Esophagus (tissue), 2 donors: ENCODE measurements at regions not wholly inside any gene's neighbourhood (a gene's known extent, or its start where the extent isn't known, plus 50 kb on each side); places are given as distances from the start of the nearest gene placed in this dataset.
A peak's percentile ranks its signal among the peaks of the same experiment; 100 is the strongest.

Experiments used
- H3K27ac ChIP-seq, 2 donors: one replicate each; pipeline ENCODE4 v1.5.1; 2013; ENCODE audit warnings: low read depth in 2 of 2, mild to moderate bottlenecking in 2 of 2, inconsistent platforms in 1 of 2, low read length in 1 of 2, moderate library complexity in 1 of 2
- H3K27me3 ChIP-seq, 2 donors: one replicate each; pipeline ENCODE4 v1.6.1; 2013; ENCODE audit warnings: low read length in 2 of 2, control low read depth in 1 of 2, mild to moderate bottlenecking in 1 of 2; ENCODE audit not compliant: insufficient read depth in 2 of 2, control insufficient read depth in 1 of 2
- H3K36me3 ChIP-seq, 2 donors: one replicate each; pipeline ENCODE4 v1.6.1; 2013; ENCODE audit warnings: low read length in 1 of 2; ENCODE audit not compliant: control insufficient read depth in 2 of 2, insufficient read depth in 2 of 2
- H3K4me1 ChIP-seq, 2 donors: one replicate each; pipeline ENCODE4 v1.6.1; 2013; ENCODE audit warnings: low read length in 1 of 2; ENCODE audit not compliant: control insufficient read depth in 2 of 2, insufficient read depth in 2 of 2
- H3K4me3 ChIP-seq, 2 donors: one replicate each; pipeline ENCODE4 v1.5.1; 2013; ENCODE audit warnings: low read length in 2 of 2, mild to moderate bottlenecking in 2 of 2, low read depth in 1 of 2, moderate library complexity in 1 of 2
- H3K9me3 ChIP-seq, 2 donors: one replicate each; pipeline ENCODE4 v1.6.1; 2013; ENCODE audit warnings: mild to moderate bottlenecking in 2 of 2, low read depth in 1 of 2, low read length in 1 of 2, moderate library complexity in 1 of 2; ENCODE audit not compliant: control insufficient read depth in 2 of 2, insufficient read depth in 1 of 2
- WGBS, 2 donors: extraction: QIAGEN DNeasy Blood & Tissue Kit; methylation state at CpG; one replicate each; pipeline ENCODE4 v1.1.7; 2013; 5-methylcytosine and 5-hydroxymethylcytosine counted together
- donor health status: healthy with polysubstance abuse.
- donor health status: Bipolar disorder and iron deficiency.

DNA sequence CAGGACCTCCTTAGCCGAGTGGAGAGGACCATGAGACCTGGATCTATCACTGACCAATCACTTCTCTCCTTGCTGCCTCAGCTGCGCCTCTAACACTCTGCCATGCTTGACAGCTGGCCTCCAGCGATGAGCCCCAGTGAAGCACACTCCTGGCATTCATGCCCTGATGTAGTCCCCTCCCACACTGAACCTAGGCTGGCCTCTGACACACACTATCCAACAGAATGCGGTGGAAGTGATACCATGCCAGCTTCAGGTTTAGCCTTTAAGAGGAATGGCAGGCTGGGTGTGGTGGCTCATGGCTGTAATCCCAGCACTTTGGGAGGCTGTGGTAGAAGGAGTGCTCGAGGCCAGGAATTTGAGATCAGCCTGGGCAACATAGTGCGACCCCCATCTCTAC, 73.7 kb upstream of the LAPTM4A start:
- Histone ChIP-seq H3K36me3 (no peaks in the 10 kb centered on the region), H3K27me3 (no peaks in the 10 kb centered on the region), H3K4me1 (peaks cover 3 to 19% of the 10 kb centered on the region in 2 donors), H3K9me3 (no peaks in the 10 kb centered on the region), H3K27ac (peak overlapping the region; percentile 73 to 85), H3K4me3 (no peak overlapping the region)
- 55 to 69% methylated on average over 6 of the region's 6 CpGs for WGBS, 2 donors

DNA sequence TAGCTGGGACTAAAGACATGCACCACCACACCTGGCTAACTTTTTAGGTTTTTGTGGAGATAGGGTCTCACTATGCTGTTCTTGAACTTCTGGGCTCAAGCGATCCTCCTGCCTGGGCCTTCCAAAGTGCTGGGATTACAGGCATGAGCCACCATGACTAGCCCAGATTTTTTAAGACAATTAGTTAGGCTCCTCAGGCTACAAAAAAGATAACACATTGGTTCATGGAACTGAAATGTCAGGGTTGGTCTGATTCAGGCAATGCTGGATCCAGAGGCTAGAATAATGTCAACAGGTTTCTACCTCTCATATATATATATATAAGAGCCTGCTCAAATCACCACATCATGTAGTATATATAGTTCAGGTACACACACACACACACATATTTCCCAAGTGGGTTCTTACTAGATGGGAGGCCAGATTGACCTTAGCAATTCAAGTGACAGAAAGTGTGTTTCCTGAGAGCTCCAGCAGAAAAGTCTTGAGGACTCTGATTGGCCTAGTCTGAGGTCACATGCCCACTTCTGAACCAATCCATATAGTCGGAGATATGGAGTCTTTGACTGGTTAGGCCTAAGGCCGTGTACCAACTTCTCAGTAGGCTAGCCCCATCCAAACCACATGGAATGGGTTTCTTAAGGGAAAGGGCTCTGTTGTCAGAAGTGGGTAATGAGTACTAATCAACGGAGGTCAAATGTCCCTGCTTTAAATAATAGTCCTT, 72.6 kb upstream of the LAPTM4A start:
- Histone ChIP-seq H3K36me3 (no peaks in the 10 kb centered on the region), H3K9me3 (no peaks in the 10 kb centered on the region), H3K27ac (peak overlapping the region in 1 of 2 donors; percentile 26), H3K4me1 (peaks cover 3 to 19% of the 10 kb centered on the region in 2 donors), H3K4me3 (no peak overlapping the region), H3K27me3 (no peaks in the 10 kb centered on the region)
- WGBS, 2 donors: 91 to 92% methylated on average over 4 of the region's 4 CpGs

DNA sequence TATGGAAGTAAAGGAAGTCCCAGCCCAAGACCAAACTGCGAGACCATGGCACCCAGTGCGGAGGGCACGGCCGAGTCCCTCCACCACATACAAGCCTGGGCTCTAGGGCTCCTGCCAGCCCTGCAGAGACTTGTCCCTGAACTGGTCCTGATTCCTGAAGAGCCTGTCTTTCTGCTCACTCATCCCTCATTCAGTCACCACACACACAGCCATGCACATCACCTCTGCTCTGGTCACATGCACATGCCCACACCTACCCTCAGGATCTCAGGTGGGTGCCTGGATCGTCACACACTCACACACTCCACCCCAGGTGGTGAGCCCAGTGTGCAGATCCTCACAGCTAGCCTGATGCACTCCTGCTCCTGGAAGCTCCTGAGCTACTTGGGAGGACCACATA, 71.4 kb upstream of the LAPTM4A start:
- H3K4me3 ChIP-seq: no peak overlapping the region
- H3K27me3 ChIP-seq: no peaks in the 10 kb centered on the region
- peaks cover 7 to 19% of the 10 kb centered on the region in 2 donors for H3K4me1 ChIP-seq
- WGBS, 2 donors: 67 to 71% methylated on average over 5 of the region's 5 CpGs
- H3K36me3 ChIP-seq: no peaks in the 10 kb centered on the region
- H3K27ac ChIP-seq: peak overlapping the region; percentile 74 to 89
- H3K9me3 ChIP-seq: no peaks in the 10 kb centered on the region

DNA sequence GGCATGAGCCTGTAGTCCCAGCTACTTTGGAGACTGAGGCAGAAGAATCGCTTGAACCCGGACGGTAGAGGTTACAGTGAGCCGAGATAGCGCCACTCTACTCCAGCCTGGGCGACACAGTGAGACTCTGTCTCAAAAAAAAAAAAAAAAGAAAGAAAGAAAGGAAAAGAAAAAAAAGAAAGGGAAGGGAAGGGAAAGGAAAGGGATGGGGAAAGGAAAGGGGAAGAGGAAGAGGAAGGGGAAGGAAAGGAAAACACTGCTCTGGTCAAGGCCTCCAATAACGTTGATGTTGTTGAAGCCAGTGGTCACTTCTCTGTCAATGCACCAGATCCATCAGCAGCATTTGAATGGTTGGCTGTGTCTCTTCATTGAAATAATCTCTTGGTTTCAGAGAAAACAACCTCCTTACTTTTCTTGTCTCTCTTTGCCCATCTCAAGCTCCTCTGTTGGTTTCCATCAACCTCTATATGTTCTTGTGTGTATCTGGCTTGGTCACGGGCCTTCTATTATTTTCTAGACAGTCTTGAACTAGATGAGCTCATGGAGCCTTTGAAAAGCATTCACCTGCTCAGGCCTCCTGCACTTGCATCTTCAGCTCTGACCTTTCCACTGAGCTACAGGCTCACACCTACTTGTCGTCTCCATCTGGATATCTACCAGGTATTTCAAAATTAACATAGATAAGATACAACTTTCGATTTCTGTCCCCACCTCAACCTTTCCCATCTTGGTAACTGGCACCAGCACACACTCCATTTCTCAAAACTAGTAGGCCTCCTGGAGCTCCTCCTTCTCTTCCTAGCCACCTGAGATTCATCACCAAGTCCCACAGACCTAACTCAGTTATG, 69.4 kb upstream of the LAPTM4A start:
- peaks cover 8 to 19% of the 10 kb centered on the region in 2 donors for H3K4me1 ChIP-seq
- WGBS, 2 donors: 89 to 95% methylated on average over 10 of the region's 10 CpGs
- H3K36me3 ChIP-seq: no peaks in the 10 kb centered on the region
- no peak overlapping the region for H3K4me3 ChIP-seq
- H3K9me3 ChIP-seq: no peaks in the 10 kb centered on the region
- H3K27me3 ChIP-seq: no peaks in the 10 kb centered on the region
- no peak overlapping the region for H3K27ac ChIP-seq

DNA sequence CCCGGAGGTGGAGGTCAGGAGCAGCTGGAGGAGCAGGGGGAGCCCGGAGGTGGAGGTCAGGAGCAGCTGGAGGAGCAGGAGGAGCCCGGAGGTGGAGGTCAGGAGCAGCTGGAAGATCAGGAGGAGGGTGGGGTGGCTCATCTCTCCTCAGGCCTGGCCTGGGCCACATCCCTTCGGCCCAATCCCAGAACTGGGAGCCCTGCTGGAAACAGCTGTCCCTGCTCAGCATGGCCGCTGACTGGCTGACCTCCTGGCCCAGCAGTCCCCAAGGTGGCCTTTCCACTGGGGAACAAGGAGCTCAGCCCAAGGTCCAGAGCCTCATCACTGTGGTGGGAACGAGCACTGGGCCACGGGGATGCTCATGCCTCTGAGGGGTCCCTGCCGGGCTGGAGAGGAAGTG, 66.6 kb upstream of the LAPTM4A start:
- H3K27ac ChIP-seq: no peak overlapping the region
- peaks cover 14 to 35% of the 10 kb centered on the region in 2 donors for H3K4me1 ChIP-seq
- no peak overlapping the region for H3K4me3 ChIP-seq
- 82 to 83% methylated on average over 8 of the region's 8 CpGs for WGBS, 2 donors
- H3K27me3 ChIP-seq: no peaks in the 10 kb centered on the region
- no peaks in the 10 kb centered on the region for H3K36me3 ChIP-seq
- H3K9me3 ChIP-seq: no peaks in the 10 kb centered on the region

DNA sequence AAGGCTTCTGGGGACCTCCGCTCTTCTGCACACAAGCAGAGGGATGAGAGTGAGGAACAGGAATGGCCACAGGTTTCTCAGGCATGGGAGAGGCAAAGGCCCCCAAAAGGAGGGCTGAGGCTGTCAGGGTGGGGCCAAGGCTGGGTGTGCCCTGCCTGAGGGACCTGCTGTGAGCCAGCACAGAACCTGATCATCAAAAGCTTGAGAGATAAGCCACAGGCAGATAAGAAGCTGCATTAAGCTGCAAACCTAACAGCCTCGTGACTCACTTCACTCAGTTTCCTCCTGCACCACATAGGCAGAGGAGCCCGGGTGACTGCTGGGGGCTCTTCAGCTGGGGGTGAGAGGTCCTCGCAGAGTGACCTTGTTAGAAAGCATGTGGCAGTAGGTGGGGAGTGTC, 64.5 kb upstream of the LAPTM4A start:
- no peaks in the 10 kb centered on the region for H3K36me3 ChIP-seq
- no peak overlapping the region for H3K4me3 ChIP-seq
- no peaks in the 10 kb centered on the region for H3K27me3 ChIP-seq
- H3K4me1 ChIP-seq: peaks cover 11 to 32% of the 10 kb centered on the region in 2 donors
- 69 to 76% methylated on average over 4 of the region's 4 CpGs for WGBS, 2 donors
- H3K9me3 ChIP-seq: no peaks in the 10 kb centered on the region
- peak overlapping the region; percentile 14 to 96 for H3K27ac ChIP-seq

DNA sequence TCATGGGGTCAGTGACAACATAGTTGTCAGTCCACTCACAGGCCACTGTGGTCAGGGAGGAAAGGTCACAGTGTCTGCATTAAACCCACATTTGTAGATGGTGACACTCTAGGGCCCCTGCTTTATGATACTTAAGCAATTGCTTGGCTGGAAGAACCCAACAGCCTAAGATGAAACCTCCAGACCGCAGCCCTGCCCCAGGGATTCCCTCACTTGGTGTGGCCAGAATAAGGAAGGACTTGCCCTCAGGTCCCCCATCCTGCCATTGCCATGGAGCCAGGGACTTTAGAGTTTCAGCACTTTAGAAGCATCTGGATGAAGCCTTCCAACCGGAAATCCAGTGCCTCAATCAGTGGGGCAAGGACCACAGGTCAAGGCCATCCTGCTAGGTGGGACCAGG, 63.9 kb upstream of the LAPTM4A start:
- Histone ChIP-seq H3K27ac (peak overlapping the region; percentile 14 to 96), H3K4me3 (no peak overlapping the region), H3K36me3 (no peaks in the 10 kb centered on the region), H3K27me3 (no peaks in the 10 kb centered on the region), H3K4me1 (peaks cover 11 to 33% of the 10 kb centered on the region in 2 donors), H3K9me3 (no peaks in the 10 kb centered on the region)
- 77 to 89% methylated on average over 2 of the region's 2 CpGs for WGBS, 2 donors

DNA sequence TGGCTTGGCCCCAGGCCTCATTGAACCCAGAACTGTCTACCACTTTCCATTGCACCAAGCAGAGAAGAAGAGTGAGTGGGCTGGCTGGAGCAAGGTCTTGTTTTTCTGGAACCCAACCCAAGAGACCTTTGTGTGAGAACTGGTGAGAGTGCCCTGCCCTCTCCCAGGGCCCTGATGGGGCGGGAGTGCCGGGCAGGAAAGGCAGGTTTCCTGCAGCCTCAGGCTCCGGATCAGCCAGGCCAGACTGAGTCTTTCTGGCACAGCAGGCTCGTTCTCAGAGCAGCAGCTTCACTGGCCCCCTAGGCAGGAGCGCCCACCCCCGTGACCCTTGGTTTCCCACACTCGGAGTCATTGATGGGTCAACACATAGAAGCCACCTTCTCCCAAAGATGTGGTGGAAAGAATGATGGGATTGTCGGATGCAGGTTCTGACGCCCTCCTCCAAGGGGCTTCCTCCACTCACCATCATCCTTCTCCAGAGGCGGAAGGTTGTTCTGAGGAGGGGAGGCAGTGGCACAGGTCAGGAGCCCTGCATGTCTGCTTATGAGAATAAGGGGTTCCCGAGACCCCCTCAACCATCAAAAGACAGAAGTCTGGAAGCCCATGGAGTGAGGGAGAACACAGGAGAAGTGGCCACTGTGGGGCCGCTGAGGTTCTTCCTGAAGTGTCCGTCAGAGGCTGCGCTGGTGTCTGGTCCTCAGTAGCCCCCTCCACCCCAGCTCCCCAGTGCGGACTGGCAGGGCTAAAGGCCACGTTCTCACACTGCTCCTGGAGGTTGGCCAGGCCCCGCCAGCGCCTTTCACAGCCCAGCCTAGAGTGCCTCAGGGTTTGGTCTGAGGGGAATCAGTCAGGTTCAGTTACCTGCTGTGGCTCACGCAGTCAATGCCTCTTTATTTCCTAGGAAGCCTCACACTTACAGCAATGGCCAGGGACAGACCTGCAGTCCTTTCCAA, 62.8 kb upstream of the LAPTM4A start:
- Histone ChIP-seq H3K36me3 (no peaks in the 10 kb centered on the region), H3K27ac (peak overlapping the region; percentile 81 to 96), H3K9me3 (no peaks in the 10 kb centered on the region), H3K4me1 (peaks cover 11 to 35% of the 10 kb centered on the region in 2 donors), H3K4me3 (no peak overlapping the region), H3K27me3 (no peaks in the 10 kb centered on the region)
- 58 to 59% methylated on average over 19 of the region's 19 CpGs for WGBS, 2 donors
